ENCODE measurements at regions not wholly inside any gene's neighbourhood (a gene's known extent, or its start where the extent isn't known, plus 50 kb on each side); places are given as distances from the start of the nearest gene placed in this dataset.

GRCh38 chr2:215526341-215526740, 90.5 kb upstream of the FN1 start:
- DNase-seq: no peak

GRCh38 chr2:215522237-215522636, 86.4 kb upstream of the FN1 start:
- DNase-seq: no peak

GRCh38 chr2:215521031-215521430, 85.2 kb upstream of the FN1 start:
- no peak for DNase-seq

- no peak for DNase-seq
Measured at GRCh38 chr2:215517391-215517790, 81.5 kb upstream of the FN1 start.

- no peak for DNase-seq
Measured at GRCh38 chr2:215514516-215514915, 78.6 kb upstream of the FN1 start.

GRCh38 chr2:215511454-215512346, 75.8 kb upstream of the FN1 start:
- DNase-seq: no peak

DNA sequence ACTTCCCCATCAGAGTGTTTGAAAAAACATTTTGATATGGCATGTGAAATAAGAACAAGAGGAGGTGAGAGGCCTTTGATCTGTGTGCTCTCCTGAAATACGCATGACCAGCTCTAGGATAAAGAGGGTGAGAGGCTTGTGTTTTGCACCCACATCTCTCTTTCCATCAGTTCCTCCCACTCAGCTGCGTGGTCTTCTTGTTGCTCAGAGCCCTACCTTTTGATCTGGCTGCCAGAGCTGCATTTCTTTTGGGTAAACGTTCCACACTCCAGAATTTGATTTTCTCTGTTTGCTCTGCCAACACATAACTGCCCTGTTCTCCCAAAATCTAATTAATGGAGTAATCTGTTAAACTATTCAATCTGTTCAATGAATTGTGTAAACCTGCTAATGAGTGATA, 72.0 kb upstream of the FN1 start:
- no peak for DNase-seq

- no peak for DNase-seq
Measured at GRCh38 chr2:215507136-215507535, 71.3 kb upstream of the FN1 start.

DNA sequence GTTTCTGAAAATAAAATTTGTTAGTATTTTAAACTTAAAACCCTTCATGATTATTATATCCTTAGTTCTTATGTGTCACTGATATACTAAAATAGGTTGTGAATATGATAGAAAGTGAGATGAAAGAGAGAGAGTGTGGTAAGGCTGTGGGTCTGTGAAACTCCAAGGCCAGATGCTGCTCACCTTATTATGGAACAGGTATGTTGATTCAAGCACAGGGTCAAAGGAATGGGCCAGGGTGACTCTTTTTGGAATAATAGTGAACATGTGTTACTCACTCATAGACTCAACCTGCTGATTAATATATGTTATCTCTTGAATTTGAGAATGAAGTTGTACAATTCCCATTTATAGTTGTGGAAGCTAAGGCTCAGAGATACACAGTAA, 70.7 kb upstream of the FN1 start:
- DNase-seq: no peak

GRCh38 chr2:215505044-215505786, 69.3 kb upstream of the FN1 start:
- DNase-seq: no peak

DNA sequence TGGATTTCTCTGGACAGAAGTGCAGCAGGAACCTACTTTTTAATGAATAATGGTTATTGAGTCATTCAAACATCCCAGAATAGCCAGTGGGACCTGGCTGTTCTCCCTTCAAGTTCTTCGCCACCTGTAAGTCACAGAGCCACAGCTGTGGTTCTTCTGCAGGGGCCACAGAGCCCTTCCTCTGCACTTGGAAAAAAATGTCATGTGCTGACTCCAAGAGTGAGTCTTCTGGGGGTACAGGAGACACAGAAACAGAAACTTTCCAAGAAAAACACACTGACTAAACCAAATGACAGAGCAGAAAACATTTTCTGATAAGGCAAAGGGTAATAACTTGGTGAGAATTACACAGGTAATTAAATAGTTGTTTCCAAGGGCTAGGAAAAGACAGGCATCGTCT, 68.7 kb upstream of the FN1 start:
- DNase-seq: no peak

DNA sequence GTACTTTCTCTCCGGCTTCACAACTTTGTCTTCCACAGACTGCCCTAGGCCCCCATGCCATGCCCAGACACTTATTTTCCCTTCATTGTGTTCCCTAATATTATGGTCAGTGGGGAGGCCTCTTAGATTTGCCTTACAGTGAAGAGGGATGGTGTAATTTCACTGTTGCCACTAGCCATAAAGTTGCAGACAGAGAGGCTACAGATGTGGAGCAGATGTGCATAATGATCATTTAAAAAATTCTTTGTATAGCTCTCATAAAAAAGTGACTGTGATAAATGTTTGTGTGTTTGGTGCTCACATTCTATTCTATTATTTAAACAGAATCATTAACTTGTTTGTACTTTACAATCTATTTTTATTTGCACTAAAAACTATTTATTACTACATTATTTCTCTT, 67.5 kb upstream of the FN1 start:
- DNase-seq: no peak

GRCh38 chr2:215500466-215500865, 64.6 kb upstream of the FN1 start:
- no peak for DNase-seq

- no peak for DNase-seq
Measured at GRCh38 chr2:215499331-215499730, 63.5 kb upstream of the FN1 start.

DNA sequence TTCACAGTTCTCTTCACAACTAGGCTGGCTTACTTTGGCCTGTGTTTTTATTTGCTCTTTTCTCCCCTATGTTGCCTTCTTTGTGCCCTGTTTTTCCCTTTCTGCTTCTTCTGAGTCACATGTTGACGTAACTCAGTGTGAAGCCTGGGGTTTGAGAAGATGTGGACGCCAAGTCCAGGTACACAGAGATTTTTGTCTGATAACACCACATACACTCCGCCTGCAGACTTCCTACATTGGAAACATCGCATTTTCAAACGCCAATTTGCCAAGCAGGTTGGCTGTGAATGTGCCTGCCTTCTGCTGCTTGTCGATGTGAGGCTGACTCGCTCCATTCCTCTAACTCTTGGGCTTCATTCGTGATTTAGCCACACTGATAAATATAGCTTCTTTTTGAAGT, 62.6 kb upstream of the FN1 start:
- no peak for DNase-seq

DNA sequence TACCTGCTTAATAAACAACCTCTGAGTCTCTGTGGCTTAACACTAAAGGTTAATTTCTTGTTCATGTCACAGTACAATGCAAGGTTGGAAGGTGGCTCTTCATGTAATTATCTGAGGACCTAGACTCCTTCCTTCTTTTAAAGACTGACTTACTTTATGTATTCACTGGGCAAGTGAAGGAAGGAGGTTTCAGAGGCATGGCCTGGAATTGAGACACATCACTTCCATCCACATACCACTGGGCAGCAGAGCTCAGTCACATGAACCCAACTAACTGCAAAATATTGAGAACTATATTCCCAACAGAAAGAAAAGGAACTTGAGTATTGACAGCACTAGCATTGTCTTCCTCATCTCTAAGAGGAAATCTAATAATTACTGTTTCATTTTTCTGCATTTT, 57.5 kb upstream of the FN1 start:
- no peak for DNase-seq

DNA sequence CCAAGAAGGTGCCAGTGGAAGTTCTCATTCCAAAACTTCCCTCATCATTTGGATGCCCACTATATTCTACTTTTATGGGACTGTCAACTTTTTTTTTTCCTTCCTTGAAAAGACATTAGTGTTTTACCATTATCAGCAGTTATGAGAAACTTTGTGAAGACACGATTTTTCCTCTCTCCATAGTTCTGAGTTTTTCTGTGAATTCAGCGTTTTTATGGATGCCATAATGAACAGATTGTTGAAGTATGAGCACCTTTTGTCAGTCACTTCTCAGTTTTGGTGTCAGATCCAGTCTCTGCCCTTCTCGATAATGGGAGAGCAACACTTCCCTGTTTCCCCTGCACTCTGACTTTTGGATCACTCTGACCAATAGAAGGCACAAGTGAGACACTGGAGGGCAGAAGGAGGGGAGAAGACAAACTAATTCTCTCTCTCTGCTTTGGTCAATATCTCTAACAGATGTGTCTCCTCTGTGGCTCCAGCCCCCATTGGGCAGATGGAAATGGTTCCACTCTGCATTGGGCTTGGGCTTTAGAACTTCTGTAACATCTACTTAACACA, 53.5 kb upstream of the FN1 start:
- no peak for DNase-seq

- no peak for DNase-seq
Measured at GRCh38 chr2:215487002-215487372, 51.1 kb upstream of the FN1 start.

- no peak for DNase-seq
Measured at GRCh38 chr2:215486291-215487001, 50.6 kb upstream of the FN1 start.
